ENCODE measurements at regions not wholly inside any gene's neighbourhood (a gene's known extent, or its start where the extent isn't known, plus 50 kb on each side); places are given as distances from the start of the nearest gene placed in this dataset.

- WGBS, 2 donors = 70% methylated on average over 1 of the region's 1 CpG
- Histone ChIP-seq H3K27me3 (no peaks in the 10 kb centered on the region), H3K4me1 (no peaks in the 10 kb centered on the region), H3K9me3 (no peaks in the 10 kb centered on the region), H3K27ac (no peak overlapping the region), H3K4me3 (no peak overlapping the region), H3K36me3 (replicated peaks in 1 of 2; ENCODE audit: insufficient read depth in 1 of 2, low read depth in 2 of 2) (no peaks in the 10 kb centered on the region)
- intact Hi-C loops (cut with DNase I) = no loop called here
- DNase-seq = no peak
- ATAC-seq = no peak
- TF ChIP-seq CTCF (IDR thresholded peaks at IDR 0.05) (no peak), POLR2A (IDR thresholded peaks at IDR 0.05) (no peak)
Measured at GRCh38 chr11:33500332-33500731, 200.3 kb downstream of the C11orf91 start.

GRCh38 chr11:33492596-33492995, 208.0 kb downstream of the C11orf91 start:
- 51 to 57% methylated on average over 6 of the region's 6 CpGs for WGBS, 2 donors
- no peak for ATAC-seq
- DNase-seq = no peak
- Histone ChIP-seq H3K36me3 (replicated peaks in 1 of 2; ENCODE audit: insufficient read depth in 1 of 2, low read depth in 2 of 2) (no peaks in the 10 kb centered on the region), H3K27me3 (no peaks in the 10 kb centered on the region), H3K4me1 (no peaks in the 10 kb centered on the region), H3K27ac (no peak overlapping the region), H3K4me3 (no peak overlapping the region), H3K9me3 (no peaks in the 10 kb centered on the region)
- TF ChIP-seq POLR2A (IDR thresholded peaks at IDR 0.05) (no peak), CTCF (IDR thresholded peaks at IDR 0.05) (no peak)
- intact Hi-C loops (cut with DNase I) = no loop called here

- Histone ChIP-seq H3K4me1 (no peaks in the 10 kb centered on the region), H3K9me3 (no peaks in the 10 kb centered on the region), H3K27ac (no peak overlapping the region), H3K27me3 (no peaks in the 10 kb centered on the region), H3K36me3 (replicated peaks in 1 of 2; ENCODE audit: insufficient read depth in 1 of 2, low read depth in 2 of 2) (no peaks in the 10 kb centered on the region), H3K4me3 (no peak overlapping the region)
- no peak for DNase-seq
- intact Hi-C loops (cut with DNase I) = no loop called here
- 42 to 48% methylated on average over 3 of the region's 3 CpGs for WGBS, 2 donors
- ATAC-seq = no peak
- TF ChIP-seq CTCF (IDR thresholded peaks at IDR 0.05) (no peak), POLR2A (IDR thresholded peaks at IDR 0.05) (no peak)
Measured at GRCh38 chr11:33490842-33491370, 209.7 kb downstream of the C11orf91 start.

GRCh38 chr11:33488971-33489370, 211.7 kb downstream of the C11orf91 start:
- Histone ChIP-seq H3K4me3 (no peak overlapping the region), H3K36me3 (replicated peaks in 1 of 2; ENCODE audit: insufficient read depth in 1 of 2, low read depth in 2 of 2) (no peaks in the 10 kb centered on the region), H3K27me3 (no peaks in the 10 kb centered on the region), H3K4me1 (no peaks in the 10 kb centered on the region), H3K9me3 (no peaks in the 10 kb centered on the region), H3K27ac (no peak overlapping the region)
- DNase-seq = no peak
- no peak for TF ChIP-seq POLR2A (IDR thresholded peaks at IDR 0.05)
- no peak for TF ChIP-seq CTCF (IDR thresholded peaks at IDR 0.05)
- intact Hi-C loops (cut with DNase I) = no loop called here
- ATAC-seq = no peak
- 65 to 72% methylated on average over 3 of the region's 3 CpGs for WGBS, 2 donors

GRCh38 chr11:33480626-33481025, 220.0 kb downstream of the C11orf91 start:
- WGBS, 2 donors = 65% methylated on average over 3 of the region's 3 CpGs

More at GRCh38 chr11:33480626-33481025, 220.0 kb downstream of the C11orf91 start:
- intact Hi-C loops (cut with DNase I) = no loop called here
- TF ChIP-seq CTCF (IDR thresholded peaks at IDR 0.05) (no peak), POLR2A (IDR thresholded peaks at IDR 0.05) (no peak)
- ATAC-seq (no peak), DNase-seq (no peak)
- no peaks in the 10 kb centered on the region for H3K36me3 ChIP-seq (replicated peaks in 1 of 2; ENCODE audit: insufficient read depth in 1 of 2, low read depth in 2 of 2)
- H3K4me3 ChIP-seq = no peak overlapping the region
- no peak overlapping the region for H3K27ac ChIP-seq
- H3K27me3 ChIP-seq = no peaks in the 10 kb centered on the region
- peaks cover 21% of the 10 kb centered on the region for H3K4me1 ChIP-seq
- H3K9me3 ChIP-seq = no peaks in the 10 kb centered on the region

All from body of pancreas (tissue), 4 donors.